ENCODE measurements at regions not wholly inside any gene's neighbourhood (a gene's known extent, or its start where the extent isn't known, plus 50 kb on each side); places are given as distances from the start of the nearest gene placed in this dataset.
"Not testable (repeated sequence)": the region's sequence is repeated elsewhere in the genome, so short reads cannot be mapped to it uniquely, and the experiment has no call there.

DNA sequence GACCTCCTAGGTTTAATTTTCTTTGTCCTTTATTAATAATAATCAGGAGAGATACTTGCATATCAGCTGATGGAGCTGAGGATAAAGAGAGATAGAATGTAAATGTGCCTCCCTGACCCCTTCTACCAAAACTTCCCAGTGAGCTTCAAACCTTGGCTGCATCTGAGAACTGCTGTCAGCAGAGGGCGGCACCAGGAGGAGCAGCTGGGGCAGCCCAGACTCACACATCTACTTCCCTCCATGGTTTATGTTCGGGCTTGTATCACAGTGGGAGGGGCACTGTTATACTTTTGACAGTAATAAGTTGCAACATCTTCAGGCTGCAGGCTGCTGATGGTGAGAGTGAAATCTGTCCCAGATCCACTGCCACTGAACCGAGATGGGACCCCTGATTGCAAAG lies 521.7 kb downstream of the RPIA start:
- H3K9me3 ChIP-seq; ATAC-seq; H3K4me1 ChIP-seq; H3K27me3 ChIP-seq; DNase-seq; in situ Hi-C loops (cut with MboI; ENCODE audit: low sequenced_read_pairs in 4 of 4); H3K36me3 ChIP-seq; intact Hi-C loops (cut with DNase I; ENCODE audit: low total_unique reads); H3K27ac ChIP-seq; H3K4me3 ChIP-seq: not testable (repeated sequence)

DNA sequence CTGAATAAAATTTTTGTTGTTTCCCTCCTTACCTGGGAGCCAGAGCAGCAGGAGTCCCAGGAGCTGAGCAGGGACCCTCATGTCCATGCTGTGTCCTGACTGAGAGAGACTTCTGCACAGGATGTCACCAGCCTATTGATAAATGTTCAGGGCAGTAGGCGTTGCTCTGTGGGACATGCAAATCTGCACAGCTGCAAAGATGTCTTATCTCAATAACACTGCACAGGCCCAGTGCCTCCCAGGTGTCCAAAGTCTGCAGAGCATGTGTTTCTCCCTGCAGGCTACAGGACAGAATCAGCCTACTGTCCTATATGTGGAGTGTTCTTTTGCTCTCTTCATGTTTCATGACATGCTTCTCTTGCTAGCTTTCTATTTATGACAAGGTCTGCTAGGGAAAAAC lies 522.3 kb downstream of the RPIA start:
- DNase-seq; H3K27me3 ChIP-seq; H3K4me1 ChIP-seq; in situ Hi-C loops (cut with MboI; ENCODE audit: low sequenced_read_pairs in 4 of 4); H3K4me3 ChIP-seq; intact Hi-C loops (cut with DNase I; ENCODE audit: low total_unique reads); H3K9me3 ChIP-seq; ATAC-seq; H3K27ac ChIP-seq; H3K36me3 ChIP-seq: not testable (repeated sequence)

DNA sequence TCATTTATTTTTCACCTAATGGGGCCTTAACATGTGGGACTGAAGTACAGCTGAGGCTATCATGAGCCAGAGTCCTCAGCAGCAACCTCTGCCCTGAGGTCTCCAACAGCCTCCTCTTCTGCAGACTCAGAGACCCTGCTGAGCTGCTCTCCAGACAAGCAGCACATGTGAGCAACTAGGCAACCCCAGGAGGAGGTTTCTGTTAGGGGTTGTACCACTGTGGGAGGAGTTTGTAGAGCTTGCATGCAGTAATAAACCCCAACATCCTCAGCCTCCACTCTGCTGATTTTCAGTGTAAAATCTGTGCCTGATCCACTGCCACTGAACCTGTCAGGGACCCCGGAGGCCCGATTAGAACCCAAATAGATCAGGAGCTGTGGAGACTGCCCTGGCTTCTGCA lies 530.0 kb downstream of the RPIA start:
- ATAC-seq; DNase-seq; in situ Hi-C loops (cut with MboI; ENCODE audit: low sequenced_read_pairs in 4 of 4); H3K27ac ChIP-seq; H3K4me1 ChIP-seq; H3K36me3 ChIP-seq; H3K4me3 ChIP-seq; H3K9me3 ChIP-seq; H3K27me3 ChIP-seq; intact Hi-C loops (cut with DNase I; ENCODE audit: low total_unique reads): not testable (repeated sequence)

DNA sequence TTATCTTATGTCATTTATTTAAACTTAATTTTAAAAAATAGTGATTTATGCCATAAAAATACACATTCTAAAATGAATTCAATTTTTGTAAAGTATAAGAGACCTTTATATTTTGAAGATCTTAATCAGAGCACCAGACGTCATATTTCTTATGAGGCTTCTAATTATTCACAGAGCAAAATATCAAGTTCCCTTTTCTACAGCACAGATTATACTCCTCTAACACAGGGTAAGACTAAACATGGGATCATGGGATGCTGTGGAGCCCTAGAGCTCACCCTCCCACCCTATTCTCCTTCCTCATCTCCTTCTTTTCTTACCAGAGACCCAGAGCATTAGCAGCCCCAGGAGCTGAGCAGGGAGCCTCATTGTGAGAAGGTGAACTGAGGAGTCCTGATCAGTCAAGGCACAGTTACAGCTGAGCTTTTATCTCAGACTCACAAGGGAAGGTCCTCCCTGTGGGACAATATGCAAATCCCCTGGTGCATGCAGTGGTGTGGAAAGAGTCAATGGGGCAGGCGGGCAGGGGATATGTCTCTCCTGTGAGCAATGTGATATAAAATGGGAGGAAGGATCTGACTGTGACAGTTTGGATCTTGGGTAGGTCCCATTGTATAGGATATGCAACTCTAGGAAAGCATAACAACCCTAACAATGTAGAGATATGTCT lies 530.7 kb downstream of the RPIA start:
- H3K36me3 ChIP-seq; DNase-seq; H3K9me3 ChIP-seq; H3K4me3 ChIP-seq; in situ Hi-C loops (cut with MboI; ENCODE audit: low sequenced_read_pairs in 4 of 4); H3K4me1 ChIP-seq; H3K27ac ChIP-seq; H3K27me3 ChIP-seq; intact Hi-C loops (cut with DNase I; ENCODE audit: low total_unique reads); ATAC-seq: not testable (repeated sequence)

DNA sequence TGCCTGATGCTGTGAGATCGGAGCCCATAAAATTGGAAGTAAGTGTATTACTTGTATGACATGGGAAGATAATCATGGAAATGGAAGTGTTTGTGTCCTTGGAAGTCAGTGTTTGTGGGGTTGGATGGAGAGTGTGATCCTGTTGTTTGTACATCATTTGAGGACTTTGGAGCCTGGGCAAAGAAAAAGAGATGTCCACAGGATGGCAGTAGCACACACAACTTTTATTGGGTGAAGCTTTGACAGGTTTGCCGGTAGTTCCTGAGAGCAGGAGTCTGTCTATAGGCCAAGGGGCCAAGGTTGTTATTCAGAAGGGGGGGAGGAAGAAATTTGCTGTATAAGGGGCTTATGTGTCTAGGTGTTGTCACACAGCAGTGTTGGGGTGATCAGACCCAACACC lies 533.3 kb downstream of the RPIA start:
- H3K36me3 ChIP-seq; H3K27me3 ChIP-seq; H3K9me3 ChIP-seq; intact Hi-C loops (cut with DNase I; ENCODE audit: low total_unique reads); H3K4me3 ChIP-seq; H3K27ac ChIP-seq; H3K4me1 ChIP-seq; ATAC-seq; in situ Hi-C loops (cut with MboI; ENCODE audit: low sequenced_read_pairs in 4 of 4); DNase-seq: not testable (repeated sequence)

DNA sequence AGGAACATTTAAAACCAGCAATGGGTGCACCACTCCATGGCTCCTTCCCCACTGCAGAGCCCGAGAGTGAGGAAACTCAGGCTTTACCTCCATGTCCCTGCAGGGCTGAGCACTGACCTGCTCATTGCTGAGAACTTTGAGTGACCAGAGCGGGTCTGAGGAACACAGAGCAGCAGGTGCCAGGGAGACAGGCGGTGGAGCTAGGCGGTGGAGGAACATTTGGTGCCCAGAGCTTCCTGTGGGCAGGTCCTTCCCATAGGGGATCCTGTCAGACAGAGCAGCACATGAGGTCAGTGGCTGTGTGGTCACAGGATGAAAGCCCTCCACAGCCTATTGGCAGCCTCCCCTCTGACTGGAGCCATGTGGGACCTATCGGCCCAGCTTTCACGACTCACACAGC lies 538.5 kb downstream of the RPIA start:
- H3K36me3 ChIP-seq; H3K9me3 ChIP-seq; intact Hi-C loops (cut with DNase I; ENCODE audit: low total_unique reads); in situ Hi-C loops (cut with MboI; ENCODE audit: low sequenced_read_pairs in 4 of 4); H3K27me3 ChIP-seq; H3K4me1 ChIP-seq; DNase-seq; H3K4me3 ChIP-seq; ATAC-seq; H3K27ac ChIP-seq: not testable (repeated sequence)

DNA sequence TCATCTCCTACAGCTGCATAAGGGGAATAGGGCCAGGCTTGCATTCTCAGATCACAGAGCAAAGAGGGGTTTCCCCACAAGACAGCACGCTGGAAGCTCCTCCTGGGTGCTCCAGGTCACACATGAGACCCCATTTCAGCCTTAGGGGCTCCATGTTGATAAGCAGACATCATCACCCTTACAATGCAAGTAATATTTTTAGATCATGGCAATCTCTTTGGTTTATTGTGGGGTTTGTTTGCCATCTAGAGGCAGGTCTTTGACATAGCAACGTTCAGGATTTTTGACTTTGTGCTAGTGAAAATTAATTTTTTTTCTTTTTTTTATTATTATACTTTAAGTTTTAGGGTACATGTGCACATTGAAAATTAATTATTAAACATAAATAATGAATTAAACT lies 539.8 kb downstream of the RPIA start:
- ATAC-seq; intact Hi-C loops (cut with DNase I; ENCODE audit: low total_unique reads); H3K27me3 ChIP-seq; H3K4me3 ChIP-seq; DNase-seq; H3K9me3 ChIP-seq; in situ Hi-C loops (cut with MboI; ENCODE audit: low sequenced_read_pairs in 4 of 4); H3K36me3 ChIP-seq; H3K4me1 ChIP-seq; H3K27ac ChIP-seq: not testable (repeated sequence)

DNA sequence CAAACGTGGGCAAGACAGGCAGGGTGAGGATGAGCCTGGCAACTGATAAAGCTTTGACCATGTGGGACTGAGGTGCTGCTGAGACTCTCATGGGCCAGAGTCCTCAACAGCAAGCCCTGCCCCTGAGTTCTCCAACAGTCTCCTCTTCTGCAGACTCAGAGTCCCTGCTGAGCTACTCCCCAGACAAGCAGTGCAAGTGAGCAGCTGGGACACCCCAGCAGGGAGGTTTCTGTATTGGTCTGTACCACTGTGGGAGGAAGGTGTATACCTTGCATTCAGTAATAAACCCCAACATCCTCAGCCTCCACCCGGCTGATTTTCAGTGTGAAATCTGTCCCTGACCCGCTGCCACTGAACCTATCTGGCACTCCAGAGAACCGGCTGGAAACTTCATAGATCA lies 542.5 kb downstream of the RPIA start:
- H3K27me3 ChIP-seq; DNase-seq; H3K27ac ChIP-seq; H3K4me1 ChIP-seq; ATAC-seq; H3K9me3 ChIP-seq; in situ Hi-C loops (cut with MboI; ENCODE audit: low sequenced_read_pairs in 4 of 4); intact Hi-C loops (cut with DNase I; ENCODE audit: low total_unique reads); H3K36me3 ChIP-seq; H3K4me3 ChIP-seq: not testable (repeated sequence)

DNA sequence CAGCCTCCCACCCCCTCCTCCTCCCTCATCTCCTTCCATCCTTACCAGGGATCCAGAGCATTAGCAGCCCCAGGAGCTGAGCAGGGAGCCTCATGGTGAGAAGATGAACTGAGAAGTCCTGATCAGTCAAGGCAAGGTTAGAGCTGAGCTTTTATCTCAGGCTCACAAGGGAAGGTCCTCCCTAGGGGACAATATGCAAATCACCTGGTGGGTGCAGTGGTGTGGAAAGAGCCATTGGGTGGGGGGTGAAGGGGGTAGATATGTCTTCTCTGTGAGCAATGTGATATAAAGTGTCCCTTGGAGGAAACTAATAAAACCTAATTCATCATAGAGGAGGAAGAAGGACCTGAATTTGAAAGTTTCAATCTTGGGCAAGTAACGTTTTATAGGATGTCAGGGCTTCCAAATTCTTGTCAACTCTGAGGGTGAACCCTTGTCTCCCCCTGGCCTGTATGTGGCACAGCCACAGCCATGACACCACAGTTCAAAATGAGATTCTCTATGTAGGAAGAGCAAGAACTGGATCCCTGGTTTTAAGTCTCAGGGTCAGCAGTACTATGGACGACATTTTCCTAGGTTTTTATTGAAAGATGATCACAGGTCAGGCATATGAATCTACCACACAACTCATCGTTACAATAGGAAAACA lies 543.5 kb downstream of the RPIA start:
- H3K27ac ChIP-seq; intact Hi-C loops (cut with DNase I; ENCODE audit: low total_unique reads); H3K4me3 ChIP-seq; in situ Hi-C loops (cut with MboI; ENCODE audit: low sequenced_read_pairs in 4 of 4); H3K36me3 ChIP-seq; H3K9me3 ChIP-seq; ATAC-seq; H3K4me1 ChIP-seq; H3K27me3 ChIP-seq; DNase-seq: not testable (repeated sequence)

DNA sequence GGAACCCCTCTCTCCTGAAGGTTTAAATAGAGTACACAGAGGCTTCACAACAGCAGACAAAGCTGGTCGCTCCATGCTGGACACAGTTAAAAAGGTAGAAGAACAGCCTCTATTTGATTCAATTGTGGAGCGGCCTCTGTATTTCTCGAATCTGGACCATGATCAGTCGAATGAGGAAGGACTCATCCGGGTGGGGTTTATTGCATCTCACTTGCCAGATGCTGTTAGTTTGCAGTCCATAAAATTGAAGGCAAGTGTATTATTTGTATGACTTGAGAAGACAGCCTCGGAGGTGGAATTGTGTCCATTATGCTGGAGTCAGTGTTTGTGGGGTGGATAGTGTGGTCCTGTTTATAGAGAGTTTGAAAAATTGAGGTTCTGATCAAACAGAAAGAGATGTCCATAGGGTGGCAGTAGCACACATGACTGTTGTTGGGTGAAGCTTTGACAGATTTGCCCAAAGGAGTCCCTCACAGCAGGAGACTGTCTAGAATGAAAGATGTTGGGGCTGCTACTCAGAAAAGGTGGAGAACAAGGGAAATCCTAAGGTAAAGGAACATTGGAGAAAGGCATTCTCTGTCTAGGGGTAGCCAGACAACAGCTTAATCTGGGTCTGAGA lies 545.5 kb downstream of the RPIA start:
- in situ Hi-C loops (cut with MboI; ENCODE audit: low sequenced_read_pairs in 4 of 4); H3K4me1 ChIP-seq; H3K36me3 ChIP-seq; H3K9me3 ChIP-seq; ATAC-seq; DNase-seq; H3K27me3 ChIP-seq; intact Hi-C loops (cut with DNase I; ENCODE audit: low total_unique reads); H3K27ac ChIP-seq; H3K4me3 ChIP-seq: not testable (repeated sequence)

DNA sequence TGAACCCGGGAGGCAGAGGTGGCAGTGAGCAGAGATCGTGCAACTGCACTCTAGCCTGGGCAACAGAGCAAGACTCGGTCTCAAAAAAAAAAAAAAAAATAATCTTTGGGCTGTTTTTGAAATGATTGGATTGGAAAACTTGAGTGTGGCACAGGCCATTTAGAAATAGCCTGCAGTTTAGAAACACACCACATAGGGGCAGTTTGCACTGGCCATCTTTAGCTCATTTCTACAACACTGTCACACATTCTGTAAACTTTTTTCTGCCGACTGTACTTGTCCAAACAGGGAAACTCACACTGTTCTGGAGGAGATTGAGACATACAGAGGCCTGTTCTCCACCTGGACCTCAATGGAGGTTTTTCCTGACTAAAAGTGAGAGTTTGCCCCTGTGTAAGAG lies 546.3 kb downstream of the RPIA start:
- H3K27me3 ChIP-seq; H3K9me3 ChIP-seq; H3K4me3 ChIP-seq; ATAC-seq; in situ Hi-C loops (cut with MboI; ENCODE audit: low sequenced_read_pairs in 4 of 4); H3K36me3 ChIP-seq; intact Hi-C loops (cut with DNase I; ENCODE audit: low total_unique reads); H3K4me1 ChIP-seq; DNase-seq; H3K27ac ChIP-seq: not testable (repeated sequence)

DNA sequence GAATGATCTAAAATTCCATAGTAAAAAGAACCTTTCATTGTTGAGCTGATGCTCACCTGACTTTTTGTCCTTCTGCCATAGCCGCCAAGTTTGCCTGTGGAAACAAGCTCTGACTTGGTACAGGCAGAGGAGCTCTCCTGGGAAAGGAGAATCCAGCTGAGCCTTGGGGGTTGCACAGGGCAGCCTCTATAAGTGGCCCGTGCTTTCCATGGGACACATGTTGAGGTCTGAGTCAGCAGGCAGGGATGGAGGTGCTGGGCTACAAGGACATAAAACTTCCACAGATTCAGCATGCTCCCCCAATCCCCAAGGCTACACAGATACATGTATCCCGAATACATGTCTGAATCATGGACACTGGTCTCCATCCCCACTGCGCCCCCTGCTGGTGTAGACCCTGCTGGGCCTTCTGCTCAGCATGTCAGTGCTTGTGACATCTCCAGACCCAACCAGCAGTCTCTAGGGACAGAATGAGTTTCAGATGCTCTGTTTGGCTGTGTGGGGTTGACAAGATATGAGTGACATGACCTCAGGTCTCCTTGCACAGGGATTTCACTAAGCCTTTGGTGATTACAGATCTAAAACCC lies 551.7 kb downstream of the RPIA start:
- ATAC-seq = not testable (repeated sequence)

More for the DNA sequence above, 551.7 kb downstream of the RPIA start:
- H3K4me1 ChIP-seq; H3K9me3 ChIP-seq; H3K4me3 ChIP-seq; H3K27me3 ChIP-seq; H3K27ac ChIP-seq; DNase-seq; H3K36me3 ChIP-seq; in situ Hi-C loops (cut with MboI; ENCODE audit: low sequenced_read_pairs in 4 of 4); intact Hi-C loops (cut with DNase I; ENCODE audit: low total_unique reads): not testable (repeated sequence)

All from gastrocnemius medialis (tissue), 4 donors.